ENCODE measurements at regions not wholly inside any gene's neighbourhood (a gene's known extent, or its start where the extent isn't known, plus 50 kb on each side); places are given as distances from the start of the nearest gene placed in this dataset.
A peak's percentile ranks its signal among the peaks of the same experiment; 100 is the strongest.

- no peak overlapping the region for H3K4me3 ChIP-seq (ENCODE audit: low read depth, low read length)
- DNase-seq (ENCODE audit: low read depth) = peak; percentile 37
- no peak for FAIRE-seq
- no peak for TF ChIP-seq CTCF (IDR thresholded peaks at IDR 0.05; ENCODE audit: insufficient read depth, low read length, severe bottlenecking)
- H3K36me3 ChIP-seq (ENCODE audit: control insufficient read depth, insufficient read depth, low read length) = no peaks in the 10 kb centered on the region
- no peaks in the 10 kb centered on the region for H3K27me3 ChIP-seq (ENCODE audit: control insufficient read depth, insufficient read depth, low read length)
Observed at GRCh38 chr13:47426126-47426849, 529.4 kb upstream of the HTR2A start.

GRCh38 chr13:47421525-47421924, 524.7 kb upstream of the HTR2A start:
- FAIRE-seq = no peak
- TF ChIP-seq CTCF (IDR thresholded peaks at IDR 0.05; ENCODE audit: insufficient read depth, low read length, severe bottlenecking) = no peak

GRCh38 chr13:47420568-47420967, 523.7 kb upstream of the HTR2A start:
- Histone ChIP-seq H3K4me3 (ENCODE audit: low read depth, low read length) (no peak overlapping the region), H3K27me3 (ENCODE audit: control insufficient read depth, insufficient read depth, low read length) (no peaks in the 10 kb centered on the region), H3K36me3 (ENCODE audit: control insufficient read depth, insufficient read depth, low read length) (no peaks in the 10 kb centered on the region)
- TF ChIP-seq CTCF (IDR thresholded peaks at IDR 0.05; ENCODE audit: insufficient read depth, low read length, severe bottlenecking) = no peak
- no peak for DNase-seq (ENCODE audit: low read depth)
- FAIRE-seq = no peak

More at GRCh38 chr13:47421525-47421924, 524.7 kb upstream of the HTR2A start:
- no peak for DNase-seq (ENCODE audit: low read depth)
- Histone ChIP-seq H3K36me3 (ENCODE audit: control insufficient read depth, insufficient read depth, low read length) (no peaks in the 10 kb centered on the region), H3K4me3 (ENCODE audit: low read depth, low read length) (no peak overlapping the region), H3K27me3 (ENCODE audit: control insufficient read depth, insufficient read depth, low read length) (no peaks in the 10 kb centered on the region)

GRCh38 chr13:47420020-47420419, 523.2 kb upstream of the HTR2A start:
- DNase-seq (ENCODE audit: low read depth) (no peak), FAIRE-seq (peak; percentile 23)
- no peaks in the 10 kb centered on the region for H3K27me3 ChIP-seq (ENCODE audit: control insufficient read depth, insufficient read depth, low read length)
- H3K4me3 ChIP-seq (ENCODE audit: low read depth, low read length) = no peak overlapping the region
- no peak for TF ChIP-seq CTCF (IDR thresholded peaks at IDR 0.05; ENCODE audit: insufficient read depth, low read length, severe bottlenecking)
- no peaks in the 10 kb centered on the region for H3K36me3 ChIP-seq (ENCODE audit: control insufficient read depth, insufficient read depth, low read length)

GRCh38 chr13:47418206-47418920, 521.5 kb upstream of the HTR2A start:
- Histone ChIP-seq H3K36me3 (ENCODE audit: control insufficient read depth, insufficient read depth, low read length) (no peaks in the 10 kb centered on the region), H3K27me3 (ENCODE audit: control insufficient read depth, insufficient read depth, low read length) (no peaks in the 10 kb centered on the region), H3K4me3 (ENCODE audit: low read depth, low read length) (no peak overlapping the region)
- TF ChIP-seq CTCF (IDR thresholded peaks at IDR 0.05; ENCODE audit: insufficient read depth, low read length, severe bottlenecking) = no peak
- DNase-seq (ENCODE audit: low read depth) (no peak), FAIRE-seq (no peak)
